HCT116 (cell line): ENCODE measurements at regions not wholly inside any gene's neighbourhood (a gene's known extent, or its start where the extent isn't known, plus 50 kb on each side); places are given as distances from the start of the nearest gene placed in this dataset.

ENCODE experiments used
- ATAC-seq: fragments of 200-7000 bp; cut with Tn5 transposase; 2 replicates; pipeline ENCODE4 v1.9.1; 2020; ENCODE audit warnings: mild to moderate bottlenecking, moderate library complexity
- BruUV-seq: library from RNA; stranded (reverse); fragments of 400-500 nt; replicated peaks from 2 replicates; lab custom pipeline; 2021; lab: Mats Ljungman, UMichigan
- CTCF ChIA-PET: fragments of 300-600 bp; sonication (Branson Sonifier 250); formaldehyde crosslinking; loops from one replicate; lab custom pipeline; 2021; ENCODE audit warnings: antibody characterized with exemption; lab: Charles Lee
- POLR2A ChIA-PET: fragments of 300-600, 350-600 bp; sonication (Branson Sonifier 250); formaldehyde crosslinking; loops from one replicate; lab custom pipeline; 2021; ENCODE audit warnings: antibody characterized with exemption; lab: Charles Lee
- RAD21 ChIA-PET, 2 experiments: fragments of 300-600 bp; sonication (Branson Sonifier 250); formaldehyde crosslinking; loops; one replicate each; lab custom pipeline; 2023; ENCODE audit warnings: low total read pairs in 2 of 2; ENCODE audit not compliant: uncharacterized antibody in 2 of 2, unreplicated experiment in 2 of 2, low non-redundant PET in 1 of 2; lab: Charles Lee
- DNase-seq: peaks from one replicate; pipeline ENCODE4 v3.0.0-alpha.2; 2010; ENCODE audit warnings: low read depth, low spot score
- H2AFZ ChIP-seq: fragments of 200-600 bp; shearing (Covaris generic), sonication (generic); 2 replicates; pipeline ENCODE4 v1.6.1; 2017; ENCODE audit warnings: low read depth, mixed run types, mixed read lengths, antibody characterized with exemption, low read length; ENCODE audit not compliant: poor library complexity, severe bottlenecking
- H3K27ac ChIP-seq: 2 replicates; pipeline ENCODE4 v1.5.1; 2012; ENCODE audit warnings: low read depth, low read length
- H3K27me3 ChIP-seq: fragments of 200-600 bp; sonication (generic); 2 replicates; pipeline ENCODE4 v1.6.1; 2016; ENCODE audit warnings: mixed run types, low read length, mixed read lengths; ENCODE audit not compliant: insufficient read depth
- H3K36me3 ChIP-seq, 2 experiments: fragments of 200-500 bp in 1 of 2; fragments of 200-600 bp in 1 of 2; sonication (Bioruptor generic) in 1 of 2; sonication (generic) in 1 of 2; 2 replicates each; pipeline versions ENCODE4 v1.5.1 to v1.6.1; 2014 to 2016; ENCODE audit warnings: low read length in 2 of 2, inconsistent platforms in 1 of 2, mixed read lengths in 1 of 2, mixed run types in 1 of 2; ENCODE audit not compliant: insufficient read depth in 2 of 2, control insufficient read depth in 1 of 2
- H3K4me1 ChIP-seq, 2 experiments: fragments of 200-600 bp in 1 of 2; sonication (generic) in 1 of 2; 2 replicates each; pipeline versions ENCODE4 v1.5.1 to v1.6.1; 2012 to 2017; ENCODE audit warnings: low read length in 2 of 2, inconsistent platforms in 1 of 2, mild to moderate bottlenecking in 1 of 2, mixed read lengths in 1 of 2, mixed run types in 1 of 2, moderate library complexity in 1 of 2; ENCODE audit not compliant: insufficient read depth in 2 of 2, control insufficient read depth in 1 of 2
- H3K4me2 ChIP-seq: fragments of 200-600 bp; sonication (generic); 2 replicates; pipeline ENCODE4 v1.6.1; 2017; ENCODE audit warnings: mixed run types, low read length, mixed read lengths
- H3K4me3 ChIP-seq, 2 experiments: fragments of 200-600 bp in 1 of 2; sonication (generic) in 1 of 2; replicated peaks in 1 of 2; 2 replicates each; pipeline ENCODE4 v1.5.1; 2011 to 2016; ENCODE audit warnings: low read length in 2 of 2, control low read depth in 1 of 2, low read depth in 1 of 2, mild to moderate bottlenecking in 1 of 2, mixed read lengths in 1 of 2, mixed run types in 1 of 2
- H3K79me2 ChIP-seq: fragments of 200-600 bp; sonication (generic); 2 replicates; pipeline ENCODE4 v1.6.1; 2017; ENCODE audit warnings: mild to moderate bottlenecking, mixed run types, low read length, moderate library complexity, mixed read lengths; ENCODE audit not compliant: insufficient read depth
- H3K9ac ChIP-seq: fragments of 200-600 bp; sonication (generic); 2 replicates; pipeline ENCODE4 v1.6.1; 2016; ENCODE audit warnings: low read length, mixed read lengths
- H3K9me2 ChIP-seq: fragments of 200-600 bp; sonication (generic), shearing (Covaris generic); 2 replicates; pipeline ENCODE4 v1.6.1; 2017; ENCODE audit warnings: mixed run types, mild to moderate bottlenecking, moderate library complexity; ENCODE audit not compliant: insufficient read depth
- H3K9me3 ChIP-seq, 2 experiments: fragments of 200-500 bp in 1 of 2; fragments of 200-600 bp in 1 of 2; sonication (Bioruptor generic) in 1 of 2; sonication (generic) in 1 of 2; 2 replicates each; pipeline ENCODE4 v1.6.1; 2014 to 2017; ENCODE audit warnings: low read length in 2 of 2, mixed read lengths in 2 of 2, inconsistent platforms in 1 of 2, low read depth in 1 of 2, mild to moderate bottlenecking in 1 of 2, mixed run types in 1 of 2, moderate library complexity in 1 of 2; ENCODE audit not compliant: control insufficient read depth in 1 of 2, insufficient read depth in 1 of 2
- H4K20me1 ChIP-seq: fragments of 200-600 bp; sonication (generic), shearing (Covaris generic); 2 replicates; pipeline ENCODE4 v1.6.1; 2017; ENCODE audit warnings: mixed run types, mild to moderate bottlenecking, moderate library complexity; ENCODE audit not compliant: insufficient read depth
- ELF1 ChIP-seq: IDR thresholded peaks from 2 replicates; pipeline ENCODE4 v1.6.1; 2012; ENCODE audit warnings: low read depth, borderline replicate concordance
- EZH2 ChIP-seq: fragments of 200-600 bp; sonication (generic); IDR thresholded peaks from 2 replicates; pipeline ENCODE4 v1.6.1; 2017; ENCODE audit warnings: antibody characterized with exemption, mixed run types
- EZH2phosphoT487 ChIP-seq: fragments of 200-600 bp; IDR thresholded peaks from 2 replicates; pipeline ENCODE4 v1.6.1; 2018; ENCODE audit warnings: antibody characterized with exemption, borderline replicate concordance
- FOSL1 ChIP-seq: IDR thresholded peaks from 2 replicates; pipeline ENCODE4 v1.6.1; 2012; ENCODE audit warnings: low read depth
- JUND ChIP-seq: IDR thresholded peaks from 2 replicates; pipeline ENCODE4 v1.6.1; 2012
- POLR2AphosphoS5 ChIP-seq: IDR thresholded peaks from 2 replicates; pipeline ENCODE4 v1.6.1; 2011; ENCODE audit warnings: mild to moderate bottlenecking, low read depth, low read length, moderate library complexity
- SIN3A ChIP-seq: IDR thresholded peaks from 2 replicates; pipeline ENCODE4 v1.6.1; 2012; ENCODE audit warnings: low read depth
- SP1 ChIP-seq: IDR thresholded peaks from 2 replicates; pipeline ENCODE4 v1.6.1; 2012; ENCODE audit warnings: low read depth
- TCF7L2 ChIP-seq: IDR thresholded peaks from 2 replicates; pipeline ENCODE4 v1.7.0; 2011; ENCODE audit warnings: borderline replicate concordance, inconsistent platforms; ENCODE audit not compliant: insufficient read depth, insufficient read length; ENCODE audit errors: extremely low read depth
- YY1 ChIP-seq: IDR thresholded peaks from 2 replicates; pipeline ENCODE4 v1.6.1; 2011; ENCODE audit warnings: low read length, low read depth, moderate library complexity, mild to moderate bottlenecking; ENCODE audit not compliant: insufficient replicate concordance; ENCODE audit errors: extremely low read depth
- ZFX ChIP-seq: fragments of 450-650 bp; IDR thresholded peaks from 2 replicates; pipeline ENCODE4 v1.6.1; 2017
- intact Hi-C: fragments of 100-400 bp; cut with micrococcal nuclease; formaldehyde crosslinking; loops from 2 replicates; pipeline ENCODE4 v1.10.0; 2022
- TF ChIP-seq, protein P1 (sequence below): IDR thresholded peaks from 2 replicates; pipeline ENCODE4 v1.6.1; 2012
- TF ChIP-seq, protein P2 (sequence below): IDR thresholded peaks from 2 replicates; pipeline ENCODE4 v1.6.1; 2012
- TF ChIP-seq, protein P3 (sequence below): IDR thresholded peaks from 2 replicates; pipeline ENCODE4 v1.6.1; 2011; ENCODE audit warnings: mild to moderate bottlenecking, low read length, moderate library complexity; ENCODE audit not compliant: insufficient replicate concordance; ENCODE audit errors: extremely low read depth
- TF ChIP-seq, protein P4 (sequence below): IDR thresholded peaks from 2 replicates; pipeline ENCODE4 v1.6.1; 2012; ENCODE audit warnings: low read depth

DNA sequence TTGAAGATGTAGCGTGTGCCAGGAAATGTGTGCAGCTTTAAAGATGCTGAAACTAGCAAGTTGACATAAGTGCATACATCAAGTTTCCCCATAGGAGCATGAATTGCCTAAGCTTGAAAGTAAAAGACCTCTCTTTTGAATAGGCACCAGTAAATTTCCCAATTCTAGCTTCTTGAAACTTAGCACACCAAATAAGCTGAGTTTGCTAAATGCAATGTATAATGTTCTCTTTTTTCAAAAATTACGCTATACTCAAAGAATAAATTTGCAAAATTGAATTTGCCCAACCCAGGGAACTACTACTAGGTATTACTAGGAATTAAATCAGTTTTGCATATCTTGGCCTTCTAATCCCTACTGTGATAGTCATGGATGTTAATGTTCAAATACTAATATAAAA lies 923.9 kb upstream of the LCORL start:
- Histone ChIP-seq H3K9me3 (no peaks in the 10 kb centered on the region), H3K9me2 (no peaks in the 10 kb centered on the region), H3K27ac (no peak overlapping the region), H3K9ac (no peak overlapping the region), H3K4me2 (no peak overlapping the region), H4K20me1 (no peaks in the 10 kb centered on the region), H3K4me3 (no peak overlapping the region), H3K4me1 (no peaks in the 10 kb centered on the region), H3K79me2 (no peaks in the 10 kb centered on the region), H2AFZ (no peak overlapping the region), H3K27me3 (no peaks in the 10 kb centered on the region), H3K36me3 (no peaks in the 10 kb centered on the region)
- intact Hi-C loops = no loop called here
- DNase-seq = no peak
- ATAC-seq = no peak
- BruUV-seq = no TSS peak
- ChIA-PET POLR2A (no interaction called here), CTCF (no interaction called here), RAD21 (no interaction called here)
- TF ChIP-seq ELF1 (no peak), SP1 (no peak), SIN3A (no peak), ZFX (no peak), EZH2phosphoT487 (no peak)
- TF ChIP-seq, protein P1, sequence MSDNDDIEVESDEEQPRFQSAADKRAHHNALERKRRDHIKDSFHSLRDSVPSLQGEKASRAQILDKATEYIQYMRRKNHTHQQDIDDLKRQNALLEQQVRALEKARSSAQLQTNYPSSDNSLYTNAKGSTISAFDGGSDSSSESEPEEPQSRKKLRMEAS = no peak

DNA sequence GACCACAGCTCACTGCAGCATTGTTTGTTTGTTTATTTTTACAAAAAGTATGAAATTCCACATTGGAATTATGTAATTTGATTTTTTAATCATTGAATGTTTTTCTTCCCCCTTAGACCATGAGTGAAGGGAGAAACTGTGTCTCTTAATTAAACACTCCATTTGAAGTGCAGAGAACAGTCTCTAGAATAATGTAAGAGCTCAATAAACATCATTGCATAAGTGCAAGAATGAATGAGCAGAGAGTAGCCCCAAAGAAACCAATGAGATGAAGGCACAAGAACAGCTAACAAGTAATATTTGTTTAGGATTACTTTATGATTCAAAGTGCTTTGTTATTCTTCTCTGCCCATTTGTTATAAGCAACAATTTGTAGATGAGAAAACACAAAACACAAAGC lies 921.3 kb upstream of the LCORL start:
- Histone ChIP-seq H3K36me3 (no peaks in the 10 kb centered on the region), H4K20me1 (no peaks in the 10 kb centered on the region), H3K27me3 (no peaks in the 10 kb centered on the region)
- DNase-seq = no peak
- POLR2A ChIA-PET = no interaction called here
- RAD21 ChIA-PET = no interaction called here
- intact Hi-C loops = no loop called here
- CTCF ChIA-PET = no interaction called here
- TF ChIP-seq EZH2 (no peak), POLR2AphosphoS5 (no peak), ZFX (no peak), SIN3A (no peak), FOSL1 (no peak), YY1 (no peak), JUND (no peak), TCF7L2 (no peak)
- TF ChIP-seq, protein P1 = no peak
- TF ChIP-seq, protein P2, sequence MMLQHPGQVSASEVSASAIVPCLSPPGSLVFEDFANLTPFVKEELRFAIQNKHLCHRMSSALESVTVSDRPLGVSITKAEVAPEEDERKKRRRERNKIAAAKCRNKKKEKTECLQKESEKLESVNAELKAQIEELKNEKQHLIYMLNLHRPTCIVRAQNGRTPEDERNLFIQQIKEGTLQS = no peak
- TF ChIP-seq, protein P3, sequence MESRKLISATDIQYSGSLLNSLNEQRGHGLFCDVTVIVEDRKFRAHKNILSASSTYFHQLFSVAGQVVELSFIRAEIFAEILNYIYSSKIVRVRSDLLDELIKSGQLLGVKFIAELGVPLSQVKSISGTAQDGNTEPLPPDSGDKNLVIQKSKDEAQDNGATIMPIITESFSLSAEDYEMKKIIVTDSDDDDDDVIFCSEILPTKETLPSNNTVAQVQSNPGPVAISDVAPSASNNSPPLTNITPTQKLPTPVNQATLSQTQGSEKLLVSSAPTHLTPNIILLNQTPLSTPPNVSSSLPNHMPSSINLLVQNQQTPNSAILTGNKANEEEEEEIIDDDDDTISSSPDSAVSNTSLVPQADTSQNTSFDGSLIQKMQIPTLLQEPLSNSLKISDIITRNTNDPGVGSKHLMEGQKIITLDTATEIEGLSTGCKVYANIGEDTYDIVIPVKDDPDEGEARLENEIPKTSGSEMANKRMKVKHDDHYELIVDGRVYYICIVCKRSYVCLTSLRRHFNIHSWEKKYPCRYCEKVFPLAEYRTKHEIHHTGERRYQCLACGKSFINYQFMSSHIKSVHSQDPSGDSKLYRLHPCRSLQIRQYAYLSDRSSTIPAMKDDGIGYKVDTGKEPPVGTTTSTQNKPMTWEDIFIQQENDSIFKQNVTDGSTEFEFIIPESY = no peak
- TF ChIP-seq, protein P4, sequence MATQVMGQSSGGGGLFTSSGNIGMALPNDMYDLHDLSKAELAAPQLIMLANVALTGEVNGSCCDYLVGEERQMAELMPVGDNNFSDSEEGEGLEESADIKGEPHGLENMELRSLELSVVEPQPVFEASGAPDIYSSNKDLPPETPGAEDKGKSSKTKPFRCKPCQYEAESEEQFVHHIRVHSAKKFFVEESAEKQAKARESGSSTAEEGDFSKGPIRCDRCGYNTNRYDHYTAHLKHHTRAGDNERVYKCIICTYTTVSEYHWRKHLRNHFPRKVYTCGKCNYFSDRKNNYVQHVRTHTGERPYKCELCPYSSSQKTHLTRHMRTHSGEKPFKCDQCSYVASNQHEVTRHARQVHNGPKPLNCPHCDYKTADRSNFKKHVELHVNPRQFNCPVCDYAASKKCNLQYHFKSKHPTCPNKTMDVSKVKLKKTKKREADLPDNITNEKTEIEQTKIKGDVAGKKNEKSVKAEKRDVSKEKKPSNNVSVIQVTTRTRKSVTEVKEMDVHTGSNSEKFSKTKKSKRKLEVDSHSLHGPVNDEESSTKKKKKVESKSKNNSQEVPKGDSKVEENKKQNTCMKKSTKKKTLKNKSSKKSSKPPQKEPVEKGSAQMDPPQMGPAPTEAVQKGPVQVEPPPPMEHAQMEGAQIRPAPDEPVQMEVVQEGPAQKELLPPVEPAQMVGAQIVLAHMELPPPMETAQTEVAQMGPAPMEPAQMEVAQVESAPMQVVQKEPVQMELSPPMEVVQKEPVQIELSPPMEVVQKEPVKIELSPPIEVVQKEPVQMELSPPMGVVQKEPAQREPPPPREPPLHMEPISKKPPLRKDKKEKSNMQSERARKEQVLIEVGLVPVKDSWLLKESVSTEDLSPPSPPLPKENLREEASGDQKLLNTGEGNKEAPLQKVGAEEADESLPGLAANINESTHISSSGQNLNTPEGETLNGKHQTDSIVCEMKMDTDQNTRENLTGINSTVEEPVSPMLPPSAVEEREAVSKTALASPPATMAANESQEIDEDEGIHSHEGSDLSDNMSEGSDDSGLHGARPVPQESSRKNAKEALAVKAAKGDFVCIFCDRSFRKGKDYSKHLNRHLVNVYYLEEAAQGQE = no peak
- TF ChIP-seq, all 23 proteins: peak for 0
- no peaks in the 10 kb centered on the region for H3K9me3 ChIP-seq
- no TSS peak for BruUV-seq
- H3K79me2 ChIP-seq = no peaks in the 10 kb centered on the region
- no peaks in the 10 kb centered on the region for H3K4me1 ChIP-seq
- no peak overlapping the region for H2AFZ ChIP-seq
- H3K9me2 ChIP-seq = no peaks in the 10 kb centered on the region
- no peak overlapping the region for H3K4me3 ChIP-seq
- H3K9ac ChIP-seq = no peak overlapping the region
- H3K27ac ChIP-seq = no peak overlapping the region
- no peak for ATAC-seq
- H3K4me2 ChIP-seq = no peak overlapping the region
